ENCODE measurements at regions not wholly inside any gene's neighbourhood (a gene's known extent, or its start where the extent isn't known, plus 50 kb on each side); places are given as distances from the start of the nearest gene placed in this dataset.

- TF ChIP-seq POLR2A (IDR thresholded peaks at IDR 0.05; ENCODE audit: low read depth, low read length) (no peak), TAF1 (IDR thresholded peaks at IDR 0.05; ENCODE audit: borderline replicate concordance, low read depth, low read length) (no peak), POLR2AphosphoS5 (IDR thresholded peaks at IDR 0.05; ENCODE audit: low read depth, low read length) (no peak)
Observed at GRCh38 chr3:152193673-152194267, 75.0 kb upstream of the MBNL1 start.
